ENCODE measurements at regions not wholly inside any gene's neighbourhood (a gene's known extent, or its start where the extent isn't known, plus 50 kb on each side); places are given as distances from the start of the nearest gene placed in this dataset.

DNA sequence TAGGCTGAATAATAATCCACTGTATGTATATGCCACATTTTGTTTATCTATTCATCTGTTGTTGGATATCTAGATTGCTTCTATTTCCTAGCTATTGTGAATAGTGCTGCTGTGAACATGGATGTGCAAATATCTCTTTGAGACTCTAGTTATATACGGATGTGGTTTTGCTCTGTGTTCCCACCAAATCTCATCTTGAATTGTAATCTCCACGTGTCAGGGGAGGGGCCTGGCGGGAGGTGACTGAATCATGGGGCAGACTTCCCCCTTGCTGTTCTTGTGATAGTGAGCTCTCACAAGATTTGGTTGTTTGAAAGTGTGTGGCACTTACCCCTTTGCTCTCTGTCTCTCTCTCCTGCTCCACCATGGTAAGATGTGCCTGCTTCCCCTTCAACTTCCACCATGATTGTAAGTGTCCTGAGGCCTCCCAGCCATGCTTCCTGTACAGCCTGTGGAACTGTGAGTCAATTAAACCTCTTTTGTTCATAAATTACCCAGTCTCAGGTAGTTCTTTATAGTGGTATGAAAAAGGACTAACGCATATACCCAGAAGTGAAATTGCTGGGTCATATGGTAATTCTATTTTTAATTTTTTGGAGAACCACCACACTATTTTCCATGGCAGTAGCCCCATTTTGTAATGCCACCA lies 86.1 kb upstream of the UPP2 start:
- Histone ChIP-seq H3K27ac (ENCODE audit: extremely low read depth, low read depth, low read length) (no peak overlapping the region), H3K36me3 (ENCODE audit: control insufficient read depth in 2 of 2, insufficient read depth in 1 of 2, low read length in 2 of 2) (no peaks in the 10 kb centered on the region), H3K9me3 (ENCODE audit: control insufficient read depth, insufficient read depth, low read depth, low read length) (no peaks in the 10 kb centered on the region), H3K4me1 (ENCODE audit: control insufficient read depth, insufficient read depth, low read length) (no peaks in the 10 kb centered on the region), H3K4me3 (ENCODE audit: low read depth, low read length) (no peak overlapping the region)
- ChIA-PET POLR2A (no interaction called here), CTCF (no interaction called here)
- no peak for TF ChIP-seq TCF7L2 (IDR thresholded peaks at IDR 0.05; ENCODE audit: borderline replicate concordance, low read depth, low read length)
- TF ChIP-seq, protein P1, sequence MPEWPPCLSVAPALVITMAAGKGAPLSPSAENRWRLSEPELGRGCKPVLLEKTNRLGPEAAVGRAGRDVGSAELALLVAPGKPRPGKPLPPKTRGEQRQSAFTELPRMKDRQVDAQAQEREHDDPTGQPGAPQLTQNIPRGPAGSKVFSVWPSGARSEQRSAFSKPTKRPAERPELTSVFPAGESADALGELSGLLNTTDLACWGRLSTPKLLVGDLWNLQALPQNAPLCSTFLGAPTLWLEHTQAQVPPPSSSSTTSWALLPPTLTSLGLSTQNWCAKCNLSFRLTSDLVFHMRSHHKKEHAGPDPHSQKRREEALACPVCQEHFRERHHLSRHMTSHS (tag by site-specific recombination; IDR thresholded peaks at IDR 0.05), result no peak
- TF ChIP-seq, protein P2, sequence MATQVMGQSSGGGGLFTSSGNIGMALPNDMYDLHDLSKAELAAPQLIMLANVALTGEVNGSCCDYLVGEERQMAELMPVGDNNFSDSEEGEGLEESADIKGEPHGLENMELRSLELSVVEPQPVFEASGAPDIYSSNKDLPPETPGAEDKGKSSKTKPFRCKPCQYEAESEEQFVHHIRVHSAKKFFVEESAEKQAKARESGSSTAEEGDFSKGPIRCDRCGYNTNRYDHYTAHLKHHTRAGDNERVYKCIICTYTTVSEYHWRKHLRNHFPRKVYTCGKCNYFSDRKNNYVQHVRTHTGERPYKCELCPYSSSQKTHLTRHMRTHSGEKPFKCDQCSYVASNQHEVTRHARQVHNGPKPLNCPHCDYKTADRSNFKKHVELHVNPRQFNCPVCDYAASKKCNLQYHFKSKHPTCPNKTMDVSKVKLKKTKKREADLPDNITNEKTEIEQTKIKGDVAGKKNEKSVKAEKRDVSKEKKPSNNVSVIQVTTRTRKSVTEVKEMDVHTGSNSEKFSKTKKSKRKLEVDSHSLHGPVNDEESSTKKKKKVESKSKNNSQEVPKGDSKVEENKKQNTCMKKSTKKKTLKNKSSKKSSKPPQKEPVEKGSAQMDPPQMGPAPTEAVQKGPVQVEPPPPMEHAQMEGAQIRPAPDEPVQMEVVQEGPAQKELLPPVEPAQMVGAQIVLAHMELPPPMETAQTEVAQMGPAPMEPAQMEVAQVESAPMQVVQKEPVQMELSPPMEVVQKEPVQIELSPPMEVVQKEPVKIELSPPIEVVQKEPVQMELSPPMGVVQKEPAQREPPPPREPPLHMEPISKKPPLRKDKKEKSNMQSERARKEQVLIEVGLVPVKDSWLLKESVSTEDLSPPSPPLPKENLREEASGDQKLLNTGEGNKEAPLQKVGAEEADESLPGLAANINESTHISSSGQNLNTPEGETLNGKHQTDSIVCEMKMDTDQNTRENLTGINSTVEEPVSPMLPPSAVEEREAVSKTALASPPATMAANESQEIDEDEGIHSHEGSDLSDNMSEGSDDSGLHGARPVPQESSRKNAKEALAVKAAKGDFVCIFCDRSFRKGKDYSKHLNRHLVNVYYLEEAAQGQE (tag by site-specific recombination; IDR thresholded peaks at IDR 0.05), result no peak

DNA sequence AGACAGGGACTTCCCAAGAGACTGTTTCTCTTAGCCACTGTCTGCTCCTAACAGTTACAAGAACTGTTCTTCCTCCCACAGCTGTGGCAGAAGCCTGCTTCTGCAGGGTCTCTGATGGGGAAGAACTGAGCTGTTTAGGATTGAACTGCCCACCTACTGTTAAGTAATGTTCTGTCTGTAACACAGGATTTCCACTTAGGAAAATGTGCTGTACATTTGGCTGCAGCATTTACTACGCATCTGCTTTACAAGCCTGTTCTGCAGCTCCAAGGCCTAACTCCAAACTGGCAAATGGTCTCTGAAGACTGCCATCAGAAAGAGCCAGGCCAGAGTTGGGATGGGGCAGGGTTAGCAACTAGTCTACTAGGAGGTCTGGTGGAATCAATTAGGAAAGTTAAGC lies 87.8 kb upstream of the UPP2 start:
- POLR2A ChIA-PET, result no interaction called here
- TF ChIP-seq ZNF391 (tag by site-specific recombination; IDR thresholded peaks at IDR 0.05; ENCODE audit: borderline replicate concordance, low read depth), result no peak
- no peak for TF ChIP-seq ZNF626 (tag by site-specific recombination; IDR thresholded peaks at IDR 0.05)
- TF ChIP-seq, protein P3, sequence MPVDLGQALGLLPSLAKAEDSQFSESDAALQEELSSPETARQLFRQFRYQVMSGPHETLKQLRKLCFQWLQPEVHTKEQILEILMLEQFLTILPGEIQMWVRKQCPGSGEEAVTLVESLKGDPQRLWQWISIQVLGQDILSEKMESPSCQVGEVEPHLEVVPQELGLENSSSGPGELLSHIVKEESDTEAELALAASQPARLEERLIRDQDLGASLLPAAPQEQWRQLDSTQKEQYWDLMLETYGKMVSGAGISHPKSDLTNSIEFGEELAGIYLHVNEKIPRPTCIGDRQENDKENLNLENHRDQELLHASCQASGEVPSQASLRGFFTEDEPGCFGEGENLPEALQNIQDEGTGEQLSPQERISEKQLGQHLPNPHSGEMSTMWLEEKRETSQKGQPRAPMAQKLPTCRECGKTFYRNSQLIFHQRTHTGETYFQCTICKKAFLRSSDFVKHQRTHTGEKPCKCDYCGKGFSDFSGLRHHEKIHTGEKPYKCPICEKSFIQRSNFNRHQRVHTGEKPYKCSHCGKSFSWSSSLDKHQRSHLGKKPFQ (tag by site-specific recombination; IDR thresholded peaks at IDR 0.05), result no peak
- no peak for TF ChIP-seq ZNF670 (tag by site-specific recombination; IDR thresholded peaks at IDR 0.05; ENCODE audit: low read depth)
- TF ChIP-seq ZNF366 (tag by site-specific recombination; conservative IDR thresholded peaks at IDR 0.05), result no peak
- TF ChIP-seq, protein P2 (tag by site-specific recombination; IDR thresholded peaks at IDR 0.05), result no peak
- TF ChIP-seq, protein P4, sequence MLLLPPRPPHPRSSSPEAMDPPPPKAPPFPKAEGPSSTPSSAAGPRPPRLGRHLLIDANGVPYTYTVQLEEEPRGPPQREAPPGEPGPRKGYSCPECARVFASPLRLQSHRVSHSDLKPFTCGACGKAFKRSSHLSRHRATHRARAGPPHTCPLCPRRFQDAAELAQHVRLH (tag by site-specific recombination; IDR thresholded peaks at IDR 0.05), result no peak
- TF ChIP-seq ZNF174 (tag by site-specific recombination; IDR thresholded peaks at IDR 0.05), result no peak
- TF ChIP-seq, protein P5, sequence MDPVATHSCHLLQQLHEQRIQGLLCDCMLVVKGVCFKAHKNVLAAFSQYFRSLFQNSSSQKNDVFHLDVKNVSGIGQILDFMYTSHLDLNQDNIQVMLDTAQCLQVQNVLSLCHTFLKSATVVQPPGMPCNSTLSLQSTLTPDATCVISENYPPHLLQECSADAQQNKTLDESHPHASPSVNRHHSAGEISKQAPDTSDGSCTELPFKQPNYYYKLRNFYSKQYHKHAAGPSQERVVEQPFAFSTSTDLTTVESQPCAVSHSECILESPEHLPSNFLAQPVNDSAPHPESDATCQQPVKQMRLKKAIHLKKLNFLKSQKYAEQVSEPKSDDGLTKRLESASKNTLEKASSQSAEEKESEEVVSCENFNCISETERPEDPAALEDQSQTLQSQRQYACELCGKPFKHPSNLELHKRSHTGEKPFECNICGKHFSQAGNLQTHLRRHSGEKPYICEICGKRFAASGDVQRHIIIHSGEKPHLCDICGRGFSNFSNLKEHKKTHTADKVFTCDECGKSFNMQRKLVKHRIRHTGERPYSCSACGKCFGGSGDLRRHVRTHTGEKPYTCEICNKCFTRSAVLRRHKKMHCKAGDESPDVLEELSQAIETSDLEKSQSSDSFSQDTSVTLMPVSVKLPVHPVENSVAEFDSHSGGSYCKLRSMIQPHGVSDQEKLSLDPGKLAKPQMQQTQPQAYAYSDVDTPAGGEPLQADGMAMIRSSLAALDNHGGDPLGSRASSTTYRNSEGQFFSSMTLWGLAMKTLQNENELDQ (tag by site-specific recombination; IDR thresholded peaks at IDR 0.05; ENCODE audit: low read depth), result no peak
- TF ChIP-seq ZNF585B (tag by site-specific recombination; IDR thresholded peaks at IDR 0.05), result no peak
- TF ChIP-seq KLF9 (tag by site-specific recombination; IDR thresholded peaks at IDR 0.05; ENCODE audit: low read depth), result no peak
- no peak for TF ChIP-seq WT1 (tag by site-specific recombination; IDR thresholded peaks at IDR 0.05)
- TF ChIP-seq, protein P6, sequence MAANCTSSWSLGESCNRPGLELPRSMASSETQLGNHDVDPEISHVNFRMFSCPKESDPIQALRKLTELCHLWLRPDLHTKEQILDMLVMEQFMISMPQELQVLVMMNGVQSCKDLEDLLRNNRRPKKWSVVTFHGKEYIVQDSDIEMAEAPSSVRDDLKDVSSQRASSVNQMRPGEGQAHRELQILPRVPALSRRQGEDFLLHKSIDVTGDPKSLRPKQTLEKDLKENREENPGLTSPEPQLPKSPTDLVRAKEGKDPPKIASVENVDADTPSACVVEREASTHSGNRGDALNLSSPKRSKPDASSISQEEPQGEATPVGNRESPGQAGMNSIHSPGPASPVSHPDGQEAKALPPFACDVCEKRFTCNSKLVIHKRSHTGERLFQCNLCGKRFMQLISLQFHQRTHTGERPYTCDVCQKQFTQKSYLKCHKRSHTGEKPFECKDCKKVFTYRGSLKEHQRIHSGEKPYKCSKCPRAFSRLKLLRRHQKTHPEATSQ (tag by site-specific recombination; IDR thresholded peaks at IDR 0.05), result no peak
- TF ChIP-seq, protein P7, sequence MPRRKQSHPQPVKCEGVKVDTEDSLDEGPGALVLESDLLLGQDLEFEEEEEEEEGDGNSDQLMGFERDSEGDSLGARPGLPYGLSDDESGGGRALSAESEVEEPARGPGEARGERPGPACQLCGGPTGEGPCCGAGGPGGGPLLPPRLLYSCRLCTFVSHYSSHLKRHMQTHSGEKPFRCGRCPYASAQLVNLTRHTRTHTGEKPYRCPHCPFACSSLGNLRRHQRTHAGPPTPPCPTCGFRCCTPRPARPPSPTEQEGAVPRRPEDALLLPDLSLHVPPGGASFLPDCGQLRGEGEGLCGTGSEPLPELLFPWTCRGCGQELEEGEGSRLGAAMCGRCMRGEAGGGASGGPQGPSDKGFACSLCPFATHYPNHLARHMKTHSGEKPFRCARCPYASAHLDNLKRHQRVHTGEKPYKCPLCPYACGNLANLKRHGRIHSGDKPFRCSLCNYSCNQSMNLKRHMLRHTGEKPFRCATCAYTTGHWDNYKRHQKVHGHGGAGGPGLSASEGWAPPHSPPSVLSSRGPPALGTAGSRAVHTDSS (tag by site-specific recombination; IDR thresholded peaks at IDR 0.05), result no peak
- TF ChIP-seq ZIC2 (tag by site-specific recombination; IDR thresholded peaks at IDR 0.05), result no peak

More for the DNA sequence above, 87.8 kb upstream of the UPP2 start:
- H3K9me3 ChIP-seq (ENCODE audit: control insufficient read depth, insufficient read depth, low read depth, low read length), result no peaks in the 10 kb centered on the region
- no peak overlapping the region for H3K27ac ChIP-seq (ENCODE audit: extremely low read depth, low read depth, low read length)
- H3K4me3 ChIP-seq (ENCODE audit: low read depth, low read length), result no peak overlapping the region
- CTCF ChIA-PET, result interaction anchor here (0.7 to 1.1 kb wide), 5 partner anchors 10 to 522 kb away, joined by 3 to 7 read pairs (median 5); no protein-coding TSS in a partner anchor
- no peaks in the 10 kb centered on the region for H3K4me1 ChIP-seq (ENCODE audit: control insufficient read depth, insufficient read depth, low read length)
- no peaks in the 10 kb centered on the region for H3K36me3 ChIP-seq (ENCODE audit: control insufficient read depth in 2 of 2, insufficient read depth in 1 of 2, low read length in 2 of 2)
